ENCODE measurements at regions not wholly inside any gene's neighbourhood (a gene's known extent, or its start where the extent isn't known, plus 50 kb on each side); places are given as distances from the start of the nearest gene placed in this dataset.

DNA sequence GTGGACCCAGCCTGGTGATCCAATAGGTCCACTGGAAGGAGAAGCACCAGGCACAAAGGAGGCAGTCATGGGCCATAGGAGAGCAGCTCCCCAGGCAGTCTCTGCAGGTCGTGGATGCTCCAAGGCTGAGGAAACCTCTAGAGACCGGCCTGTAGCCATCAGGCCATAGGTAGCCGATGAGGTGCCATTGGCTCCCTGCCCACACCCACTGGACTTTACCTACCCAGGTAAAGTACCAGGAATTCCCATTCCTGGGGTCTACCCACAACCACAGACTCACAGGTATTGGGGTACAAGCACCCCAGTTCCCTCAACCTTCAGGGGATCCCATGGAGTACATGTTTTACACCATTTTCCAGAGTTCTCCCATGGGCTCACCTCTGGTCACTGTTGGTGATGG is 188.0 kb upstream of the TCERG1L start:
- no peak overlapping the region for H3K4me3 Mint-ChIP-seq
- H3K36me3 Mint-ChIP-seq (ENCODE audit: low read depth) = no peaks in the 10 kb centered on the region
- no peak overlapping the region for H3K27ac Mint-ChIP-seq

DNA sequence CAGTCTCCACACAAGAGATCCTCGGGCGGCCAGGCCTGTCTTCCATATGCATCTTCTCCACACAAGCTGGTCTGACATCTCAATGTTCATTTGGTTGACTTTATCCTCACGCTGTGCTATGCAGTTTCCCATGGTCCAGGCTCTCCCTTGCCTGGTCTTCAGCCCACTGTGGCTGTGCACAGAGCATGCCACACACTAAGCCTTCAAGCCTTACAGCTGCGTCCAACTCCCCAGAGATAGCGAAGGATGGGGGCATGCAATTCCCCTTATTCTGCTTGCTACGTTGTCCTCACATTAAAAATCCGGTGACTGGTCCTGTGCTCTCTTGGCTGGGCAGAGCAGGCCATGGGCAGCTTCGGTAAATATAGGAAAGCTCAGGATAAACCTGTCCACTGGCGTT is 188.7 kb upstream of the TCERG1L start:
- Mint-ChIP-seq H3K27ac (no peak overlapping the region), H3K4me1 (ENCODE audit: low read depth) (no peaks in the 10 kb centered on the region), H3K9me3 (peaks cover 31% of the 10 kb centered on the region), H3K36me3 (ENCODE audit: low read depth) (no peaks in the 10 kb centered on the region), H3K27me3 (ENCODE audit: low read depth) (no peaks in the 10 kb centered on the region), H3K4me3 (no peak overlapping the region)

More for the DNA sequence above, 188.0 kb upstream of the TCERG1L start:
- Mint-ChIP-seq H3K4me1 (ENCODE audit: low read depth) (no peaks in the 10 kb centered on the region), H3K9me3 (peaks cover 26% of the 10 kb centered on the region), H3K27me3 (ENCODE audit: low read depth) (no peaks in the 10 kb centered on the region)

DNA sequence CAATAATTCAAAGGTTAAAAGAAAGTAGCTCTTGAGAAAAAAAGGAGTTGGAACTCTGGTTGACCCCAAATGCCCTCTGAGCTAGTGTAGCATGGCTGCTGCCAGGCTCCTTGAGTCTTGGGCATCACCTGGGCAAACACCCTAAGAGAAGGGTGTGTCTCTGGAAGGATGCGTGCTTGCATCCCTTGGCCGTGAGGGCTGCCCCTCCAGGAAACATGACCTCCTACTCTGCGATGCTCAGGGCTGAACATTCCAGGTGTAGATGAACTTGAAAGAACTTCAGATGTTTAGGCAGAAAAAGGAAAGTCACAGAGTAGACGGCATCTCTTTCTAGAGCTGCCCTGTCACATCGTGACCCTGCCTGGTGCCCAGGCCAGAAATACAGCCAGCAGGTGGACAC is 189.4 kb upstream of the TCERG1L start:
- H3K4me3 Mint-ChIP-seq = no peak overlapping the region
- peaks cover 31% of the 10 kb centered on the region for H3K9me3 Mint-ChIP-seq
- H3K36me3 Mint-ChIP-seq (ENCODE audit: low read depth) = no peaks in the 10 kb centered on the region
- no peaks in the 10 kb centered on the region for H3K27me3 Mint-ChIP-seq (ENCODE audit: low read depth)
- no peak overlapping the region for H3K27ac Mint-ChIP-seq
- H3K4me1 Mint-ChIP-seq (ENCODE audit: low read depth) = no peaks in the 10 kb centered on the region

DNA sequence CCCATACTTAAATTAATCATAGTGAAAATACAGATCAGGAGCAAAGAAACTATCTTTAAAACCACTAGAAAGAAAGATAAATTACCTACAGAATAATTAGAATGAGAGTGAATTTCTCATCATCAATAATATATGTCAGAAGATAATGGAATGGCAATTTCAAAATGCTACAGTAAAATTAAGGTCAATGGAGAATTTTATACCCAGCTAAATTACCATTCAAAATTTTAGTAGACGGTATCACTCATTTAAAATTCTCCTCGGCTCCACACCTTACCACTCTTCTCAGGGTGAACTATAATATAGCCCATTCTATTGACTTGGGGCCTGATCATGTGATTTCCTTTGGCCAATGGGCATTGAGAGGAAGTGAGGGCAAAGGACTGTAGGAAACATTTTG is 192.5 kb upstream of the TCERG1L start:
- H3K36me3 Mint-ChIP-seq (ENCODE audit: low read depth) = no peaks in the 10 kb centered on the region
- peaks cover 37% of the 10 kb centered on the region for H3K9me3 Mint-ChIP-seq
- no peaks in the 10 kb centered on the region for H3K27me3 Mint-ChIP-seq (ENCODE audit: low read depth)
- H3K4me3 Mint-ChIP-seq = no peak overlapping the region
- no peaks in the 10 kb centered on the region for H3K4me1 Mint-ChIP-seq (ENCODE audit: low read depth)
- no peak overlapping the region for H3K27ac Mint-ChIP-seq

DNA sequence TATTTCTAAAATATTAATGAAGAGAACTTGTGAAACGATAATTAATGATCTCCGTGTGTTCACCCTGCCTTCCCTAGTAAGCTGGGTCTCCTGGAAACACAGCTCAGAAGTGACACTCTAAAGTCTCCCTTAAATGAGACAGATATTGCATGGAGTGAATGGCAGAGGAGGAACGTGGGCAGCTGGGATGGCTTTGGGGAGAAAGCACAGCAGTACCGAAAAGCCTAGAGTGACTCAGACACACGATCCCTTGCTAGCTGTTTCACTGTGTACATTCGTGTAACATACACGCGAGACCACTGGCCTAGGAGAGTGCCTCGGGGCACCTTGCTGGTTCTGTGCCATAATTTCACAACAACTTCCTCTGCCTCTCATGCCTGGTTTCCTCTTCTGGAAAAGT is 199.9 kb upstream of the TCERG1L start:
- Mint-ChIP-seq H3K4me3 (no peak overlapping the region), H3K9me3 (peaks cover 10% of the 10 kb centered on the region), H3K36me3 (ENCODE audit: low read depth) (no peaks in the 10 kb centered on the region), H3K27ac (no peak overlapping the region), H3K27me3 (ENCODE audit: low read depth) (no peaks in the 10 kb centered on the region), H3K4me1 (ENCODE audit: low read depth) (no peaks in the 10 kb centered on the region)

DNA sequence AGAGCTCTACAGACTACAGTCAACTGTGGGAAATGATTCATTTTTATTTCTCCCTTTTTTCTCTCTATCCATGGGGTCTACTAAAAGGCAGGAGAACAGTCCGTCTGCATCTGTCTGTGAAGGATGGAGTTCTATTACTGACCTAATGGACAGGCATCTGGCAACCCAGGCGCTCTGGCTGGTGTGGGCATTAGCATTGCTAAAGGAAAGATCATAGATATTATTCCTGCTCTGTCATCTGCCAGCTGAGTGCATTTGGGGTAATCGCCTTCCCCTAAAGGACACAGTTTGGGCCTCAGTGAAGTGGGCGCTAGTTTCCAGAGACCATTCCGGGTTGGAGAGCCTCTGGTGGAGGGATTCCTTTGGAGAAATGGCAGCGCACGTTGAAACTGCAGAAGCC is 201.3 kb upstream of the TCERG1L start:
- Mint-ChIP-seq H3K4me3 (no peak overlapping the region), H3K9me3 (peaks cover 6% of the 10 kb centered on the region), H3K4me1 (ENCODE audit: low read depth) (no peaks in the 10 kb centered on the region), H3K27me3 (ENCODE audit: low read depth) (no peaks in the 10 kb centered on the region), H3K36me3 (ENCODE audit: low read depth) (no peaks in the 10 kb centered on the region), H3K27ac (no peak overlapping the region)

DNA sequence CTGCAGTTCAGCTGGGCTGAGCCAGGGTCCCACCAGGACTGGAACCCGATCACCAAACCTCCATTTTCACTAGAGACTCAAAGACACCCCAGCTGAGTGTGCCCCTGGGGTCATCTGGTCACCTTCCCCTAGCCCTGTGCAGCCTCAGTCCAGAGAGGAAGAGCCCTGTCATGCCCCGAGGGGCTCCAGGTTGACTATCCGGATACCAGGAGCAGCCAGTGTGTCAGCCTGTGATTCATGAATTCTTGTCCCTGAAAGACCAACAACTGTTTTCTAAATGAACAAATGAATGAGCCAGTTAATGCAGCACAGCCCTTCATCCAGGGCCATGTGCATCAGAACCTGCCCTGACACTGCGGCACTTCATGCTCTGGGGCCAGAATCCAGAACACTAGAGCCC is 201.9 kb upstream of the TCERG1L start:
- Mint-ChIP-seq H3K27ac (no peak overlapping the region), H3K27me3 (ENCODE audit: low read depth) (no peaks in the 10 kb centered on the region), H3K4me1 (ENCODE audit: low read depth) (no peaks in the 10 kb centered on the region), H3K36me3 (ENCODE audit: low read depth) (no peaks in the 10 kb centered on the region), H3K9me3 (peaks cover 4% of the 10 kb centered on the region), H3K4me3 (no peak overlapping the region)

DNA sequence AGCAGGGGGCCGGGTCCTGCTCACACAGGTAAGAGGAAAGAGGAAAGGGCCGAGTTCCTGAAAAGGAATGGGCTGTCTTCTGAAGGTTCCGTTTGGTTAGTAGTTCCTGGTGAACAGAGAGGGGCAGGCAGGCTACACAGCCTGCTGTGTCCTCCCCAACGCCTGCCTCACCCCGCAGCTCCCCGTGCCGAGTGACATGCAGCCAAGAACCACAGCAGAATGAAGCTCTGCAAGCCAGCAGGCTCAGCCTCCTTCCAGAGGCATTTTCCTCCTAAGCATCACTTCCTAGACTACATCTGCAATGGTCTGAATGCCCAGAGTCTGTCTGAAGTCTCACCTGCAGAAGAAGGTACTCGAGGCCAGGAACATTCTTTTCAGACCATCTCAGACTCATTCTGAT is 202.4 kb upstream of the TCERG1L start:
- Mint-ChIP-seq H3K36me3 (ENCODE audit: low read depth) (no peaks in the 10 kb centered on the region), H3K9me3 (peaks cover 4% of the 10 kb centered on the region), H3K4me3 (no peak overlapping the region), H3K27me3 (ENCODE audit: low read depth) (no peaks in the 10 kb centered on the region), H3K4me1 (ENCODE audit: low read depth) (no peaks in the 10 kb centered on the region), H3K27ac (no peak overlapping the region)

DNA sequence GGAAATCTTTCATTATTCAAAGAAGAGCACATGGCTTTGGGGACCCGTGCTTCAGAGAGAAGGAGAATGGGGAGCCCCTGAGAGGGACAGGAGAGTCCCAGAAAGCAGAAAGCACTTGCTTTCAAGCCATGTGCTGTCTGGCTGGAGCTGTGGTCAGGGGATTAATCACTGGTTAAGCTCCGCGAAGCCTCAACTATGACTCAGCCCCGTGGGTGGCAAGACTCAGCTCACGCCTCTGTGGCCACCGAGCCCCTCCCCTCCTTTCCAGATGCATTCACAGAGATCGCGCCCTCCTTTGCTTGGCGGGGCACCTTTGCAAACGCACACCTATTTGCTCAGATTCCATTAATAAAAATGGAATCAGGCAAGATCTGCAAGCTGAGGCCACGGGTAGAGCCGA is 202.9 kb upstream of the TCERG1L start:
- Mint-ChIP-seq H3K27me3 (ENCODE audit: low read depth) (no peaks in the 10 kb centered on the region), H3K4me1 (ENCODE audit: low read depth) (no peaks in the 10 kb centered on the region), H3K4me3 (no peak overlapping the region), H3K27ac (no peak overlapping the region), H3K36me3 (ENCODE audit: low read depth) (no peaks in the 10 kb centered on the region), H3K9me3 (peaks cover 4% of the 10 kb centered on the region)

DNA sequence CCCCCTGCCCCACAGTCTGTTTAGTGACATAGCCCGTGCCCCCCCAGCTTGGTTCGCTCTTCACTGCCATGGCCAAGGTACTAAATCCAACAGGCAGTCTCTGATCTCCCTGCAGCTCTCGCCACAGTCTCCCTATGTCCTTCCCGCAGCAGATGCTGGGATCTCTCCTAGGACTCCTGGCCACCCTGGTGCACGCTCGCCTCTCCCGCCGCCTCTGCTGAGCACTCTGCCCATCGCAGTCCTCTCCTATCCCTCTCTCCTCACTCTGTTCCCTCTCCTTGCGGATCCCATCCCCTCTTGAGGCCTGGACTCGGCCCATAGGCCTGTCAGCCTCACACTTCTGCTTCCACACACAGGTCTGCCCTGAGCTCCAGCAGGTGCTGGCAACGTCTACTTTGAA is 204.8 kb upstream of the TCERG1L start:
- H3K36me3 Mint-ChIP-seq (ENCODE audit: low read depth) = no peaks in the 10 kb centered on the region
- H3K4me1 Mint-ChIP-seq (ENCODE audit: low read depth) = no peaks in the 10 kb centered on the region
- H3K9me3 Mint-ChIP-seq = no peaks in the 10 kb centered on the region
- no peaks in the 10 kb centered on the region for H3K27me3 Mint-ChIP-seq (ENCODE audit: low read depth)
- no peak overlapping the region for H3K27ac Mint-ChIP-seq
- H3K4me3 Mint-ChIP-seq = no peak overlapping the region

DNA sequence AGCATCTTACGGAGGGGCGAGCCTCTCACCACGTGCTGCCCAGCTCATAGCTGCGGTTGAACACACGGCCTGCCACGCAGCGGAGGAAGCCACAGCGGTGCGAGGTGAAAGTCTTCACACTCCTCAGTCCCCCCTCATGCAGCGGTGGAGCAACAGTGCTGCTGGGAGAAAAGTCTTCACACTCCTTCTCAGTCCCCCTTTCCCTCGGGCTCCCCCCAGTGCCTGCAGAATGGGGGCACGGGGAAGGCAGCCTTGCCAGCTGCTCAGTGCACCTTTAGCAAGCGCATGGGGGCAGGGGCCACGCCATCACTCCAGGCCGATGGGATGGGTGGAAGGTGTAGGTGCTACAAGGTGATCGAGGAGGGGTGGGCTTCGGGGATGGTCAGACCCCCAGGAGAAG is 206.3 kb upstream of the TCERG1L start:
- Mint-ChIP-seq H3K36me3 (ENCODE audit: low read depth) (no peaks in the 10 kb centered on the region), H3K9me3 (no peaks in the 10 kb centered on the region), H3K4me1 (ENCODE audit: low read depth) (no peaks in the 10 kb centered on the region), H3K4me3 (no peak overlapping the region), H3K27me3 (ENCODE audit: low read depth) (no peaks in the 10 kb centered on the region), H3K27ac (no peak overlapping the region)

DNA sequence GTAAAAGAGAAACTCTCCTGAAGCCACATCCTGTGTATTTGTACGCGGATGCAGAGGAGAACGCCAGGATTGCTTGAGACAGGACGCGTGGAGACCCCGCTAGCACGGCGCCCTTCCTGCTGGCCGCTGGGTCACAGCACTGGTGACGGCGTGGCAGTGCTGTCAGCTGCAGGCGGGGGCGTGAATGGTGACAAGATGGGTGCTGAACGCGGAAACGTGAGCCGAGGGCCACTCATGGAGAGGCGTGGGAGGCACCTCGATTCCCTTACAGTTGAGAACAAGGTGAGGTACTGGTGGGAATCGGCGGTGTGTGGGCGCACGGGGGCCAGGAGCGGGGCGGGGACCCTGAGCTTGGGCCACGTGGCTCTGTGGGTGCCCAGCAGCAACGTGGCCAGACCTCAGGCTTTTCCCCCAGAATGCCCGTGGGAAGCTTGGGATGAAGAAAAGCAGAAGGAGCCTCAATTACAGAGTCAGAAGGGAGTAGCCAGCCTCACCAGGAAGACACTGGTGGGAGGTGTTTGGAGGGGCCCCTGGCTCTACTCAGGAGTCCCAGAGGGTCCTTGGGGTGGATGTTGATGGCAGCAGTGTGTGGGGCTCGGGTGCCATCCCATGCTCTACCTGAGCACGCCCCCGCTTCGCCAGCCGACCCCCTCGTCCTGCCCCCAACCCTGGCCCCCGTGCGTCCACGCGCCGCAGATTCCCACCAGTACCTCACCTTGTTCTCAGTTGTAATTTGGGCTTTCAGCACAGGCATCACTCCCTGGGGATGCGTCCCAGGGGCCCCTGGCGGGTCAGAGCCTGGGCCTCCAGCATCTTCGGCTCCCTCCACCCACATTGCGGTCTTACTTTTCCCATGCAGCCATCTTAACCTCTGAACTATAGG is 208.4 kb upstream of the TCERG1L start:
- H3K4me3 Mint-ChIP-seq = no peak overlapping the region
- H3K9me3 Mint-ChIP-seq = no peaks in the 10 kb centered on the region
- no peaks in the 10 kb centered on the region for H3K36me3 Mint-ChIP-seq (ENCODE audit: low read depth)
- no peaks in the 10 kb centered on the region for H3K4me1 Mint-ChIP-seq (ENCODE audit: low read depth)
- no peak overlapping the region for H3K27ac Mint-ChIP-seq
- no peaks in the 10 kb centered on the region for H3K27me3 Mint-ChIP-seq (ENCODE audit: low read depth)

DNA sequence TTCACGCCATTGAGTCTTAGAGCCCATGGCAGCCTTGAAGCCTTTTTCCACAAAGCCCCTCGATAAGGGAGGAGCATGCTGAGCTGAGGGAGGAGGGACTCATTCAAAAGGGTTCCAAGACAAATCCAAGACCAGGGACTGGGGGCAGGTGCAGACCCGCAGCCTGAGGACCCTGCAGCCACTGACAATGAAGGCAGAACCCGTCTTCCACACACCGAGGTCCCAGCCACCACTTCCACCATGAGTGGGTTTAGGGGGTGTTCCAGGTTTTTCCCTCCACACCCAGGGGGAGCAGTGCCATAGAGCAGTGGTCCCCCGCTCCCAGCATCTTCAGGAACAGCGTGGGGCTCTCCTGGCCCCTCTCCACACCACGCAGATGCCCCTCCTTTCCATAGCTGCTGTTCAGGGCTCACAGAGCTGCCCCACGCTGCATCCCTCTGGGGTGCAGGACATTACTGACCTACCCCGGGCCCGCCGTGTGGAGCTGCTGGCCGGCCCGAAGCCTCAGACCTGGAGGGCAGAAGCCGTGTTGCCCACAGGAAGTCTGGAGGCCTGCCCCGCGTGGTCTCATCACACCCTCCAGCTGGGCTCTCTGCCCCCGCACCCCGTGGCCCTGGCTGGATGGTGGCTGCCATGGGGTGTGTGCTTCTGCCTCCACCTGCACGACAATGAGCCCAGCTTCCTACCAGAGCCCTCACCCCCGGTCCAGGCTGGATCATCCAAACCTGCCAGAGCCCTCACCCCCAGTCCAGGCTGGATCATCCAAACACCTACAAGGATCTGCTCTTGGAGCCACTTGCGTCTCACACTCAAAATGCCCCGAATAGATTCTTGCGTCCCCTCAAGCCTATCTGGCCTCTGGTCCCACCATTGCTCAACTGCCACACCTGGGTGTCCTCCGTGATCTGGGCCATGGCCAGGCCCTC is 220.0 kb upstream of the TCERG1L start:
- H3K36me3 Mint-ChIP-seq (ENCODE audit: low read depth) = no peaks in the 10 kb centered on the region
- H3K27ac Mint-ChIP-seq = no peak overlapping the region
- H3K27me3 Mint-ChIP-seq (ENCODE audit: low read depth) = no peaks in the 10 kb centered on the region
- no peaks in the 10 kb centered on the region for H3K4me1 Mint-ChIP-seq (ENCODE audit: low read depth)
- H3K9me3 Mint-ChIP-seq = no peaks in the 10 kb centered on the region
- no peak overlapping the region for H3K4me3 Mint-ChIP-seq

DNA sequence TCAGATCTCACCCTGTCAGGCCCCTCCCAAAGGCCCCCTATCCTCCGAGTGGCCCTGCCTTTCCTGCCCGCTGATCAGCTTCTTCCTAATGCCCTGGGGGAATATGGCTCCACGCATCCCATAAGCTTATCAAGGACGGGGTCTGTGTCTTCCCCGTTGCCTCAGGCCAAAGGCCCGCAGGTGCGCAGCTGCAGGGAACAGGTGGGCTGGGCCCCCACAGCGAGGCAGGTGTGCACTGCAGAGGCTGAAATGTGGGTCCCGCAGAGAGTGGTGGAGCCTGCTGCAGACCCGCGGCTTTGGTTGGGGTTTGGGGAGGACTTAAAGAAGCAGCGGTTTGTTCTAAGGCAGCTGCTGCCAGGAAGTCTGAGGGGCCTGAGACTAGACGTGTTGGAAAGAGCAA is 220.8 kb upstream of the TCERG1L start:
- H3K9me3 Mint-ChIP-seq = no peaks in the 10 kb centered on the region
- H3K27ac Mint-ChIP-seq = no peak overlapping the region
- H3K36me3 Mint-ChIP-seq (ENCODE audit: low read depth) = no peaks in the 10 kb centered on the region
- H3K27me3 Mint-ChIP-seq (ENCODE audit: low read depth) = no peaks in the 10 kb centered on the region
- H3K4me3 Mint-ChIP-seq = no peak overlapping the region
- H3K4me1 Mint-ChIP-seq (ENCODE audit: low read depth) = no peaks in the 10 kb centered on the region
